GM13977 (cell line): ENCODE measurements at regions not wholly inside any gene's neighbourhood (a gene's known extent, or its start where the extent isn't known, plus 50 kb on each side); places are given as distances from the start of the nearest gene placed in this dataset.

Experiments
- DNase-seq: peaks from one replicate; pipeline ENCODE4 v3.0.0; 2012; ENCODE audit warnings: low spot score
- CTCF ChIP-seq: IDR thresholded peaks from 2 replicates; pipeline ENCODE4 v1.5.1; 2012; ENCODE audit warnings: mild to moderate bottlenecking, control low read depth; ENCODE audit not compliant: insufficient read depth; ENCODE audit errors: extremely low read depth, missing control alignments
- in situ Hi-C: fragments of 300-500 bp; cut with MboI; formaldehyde crosslinking; loops from one replicate; pipeline ENCODE4 v1.12.0; 2022; ENCODE audit warnings: low sequenced_read_pairs, low pct_unique_long_range_greater_than_20kb, mixed read lengths, inconsistent platforms; ENCODE audit not compliant: unreplicated experiment

DNA sequence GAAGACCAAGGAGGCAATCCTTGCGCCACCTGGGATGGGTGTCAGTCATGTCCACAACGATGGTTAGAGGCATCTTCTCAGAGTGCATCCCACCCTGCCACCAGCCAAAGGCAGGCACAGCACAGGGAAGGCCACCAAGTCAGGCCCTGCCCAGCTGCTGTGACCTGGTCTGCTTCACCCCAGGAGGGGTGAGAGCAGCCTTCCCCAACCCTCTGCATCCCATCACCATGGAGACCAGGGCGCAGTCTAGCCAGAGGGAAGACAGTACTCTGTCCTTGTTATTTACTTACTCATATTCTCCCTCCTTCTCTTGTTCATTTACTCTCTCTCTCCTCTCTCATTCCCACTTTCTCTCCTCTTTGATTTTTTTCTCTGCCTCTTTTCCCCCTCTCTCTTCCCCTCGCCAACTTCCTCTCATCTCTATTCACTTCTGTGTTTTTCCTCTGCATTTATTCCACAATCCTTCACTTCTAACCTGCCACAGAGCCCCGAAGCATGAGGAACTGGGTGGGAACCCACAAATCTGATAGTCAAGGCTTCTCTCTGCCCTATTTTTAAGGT lies 749.4 kb downstream of the UQCRFS1 start:
- no peak for DNase-seq
- in situ Hi-C loops = no loop called here
- TF ChIP-seq CTCF = no peak

DNA sequence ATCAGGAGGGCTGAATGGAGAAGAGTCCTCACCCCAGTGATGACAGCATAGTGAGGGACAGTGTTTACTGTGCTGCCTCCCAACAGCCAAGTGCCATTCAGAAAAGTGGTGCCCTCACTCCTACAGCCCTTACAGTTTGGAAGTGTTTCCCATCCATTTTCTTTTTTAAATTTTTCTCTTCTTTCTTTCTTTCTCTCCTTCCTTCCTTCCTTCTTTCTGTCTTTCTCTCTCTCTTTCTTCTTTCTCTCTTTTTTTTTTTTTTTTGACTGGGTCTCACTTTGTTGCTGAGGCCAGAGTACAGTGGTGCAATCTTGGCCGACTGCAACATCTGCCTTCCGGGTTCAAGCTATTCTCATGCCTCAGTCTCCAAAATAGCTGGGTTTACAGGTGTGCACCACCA lies 755.3 kb downstream of the UQCRFS1 start:
- in situ Hi-C loops = no loop called here
- DNase-seq = no peak
- no peak for TF ChIP-seq CTCF

GRCh38 chr19:28456708-28457320 lies 756.1 kb downstream of the UQCRFS1 start:
- TF ChIP-seq CTCF = no peak
- in situ Hi-C loops = no loop called here
- no peak for DNase-seq

DNA sequence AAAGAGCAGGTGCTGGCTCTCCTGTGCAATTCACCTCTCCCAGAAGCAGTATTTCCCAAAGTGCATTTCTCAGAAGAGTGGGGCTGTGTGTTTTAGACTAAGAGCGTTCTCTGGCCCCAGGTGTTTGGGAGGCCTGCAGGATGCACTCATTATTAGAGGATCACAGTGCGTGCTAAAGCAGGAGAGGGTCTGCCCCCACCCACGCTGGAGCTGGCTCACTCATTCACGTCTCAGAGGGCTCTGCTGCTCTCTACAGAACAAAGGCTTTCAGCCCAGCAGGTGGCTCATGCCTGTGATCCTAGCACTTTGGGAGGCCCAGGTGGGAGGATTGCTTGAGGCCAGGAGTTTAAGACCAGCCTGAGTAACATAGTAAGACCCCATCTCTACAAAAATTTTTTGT lies 756.7 kb downstream of the UQCRFS1 start:
- no peak for DNase-seq
- TF ChIP-seq CTCF = no peak
- in situ Hi-C loops = no loop called here

DNA sequence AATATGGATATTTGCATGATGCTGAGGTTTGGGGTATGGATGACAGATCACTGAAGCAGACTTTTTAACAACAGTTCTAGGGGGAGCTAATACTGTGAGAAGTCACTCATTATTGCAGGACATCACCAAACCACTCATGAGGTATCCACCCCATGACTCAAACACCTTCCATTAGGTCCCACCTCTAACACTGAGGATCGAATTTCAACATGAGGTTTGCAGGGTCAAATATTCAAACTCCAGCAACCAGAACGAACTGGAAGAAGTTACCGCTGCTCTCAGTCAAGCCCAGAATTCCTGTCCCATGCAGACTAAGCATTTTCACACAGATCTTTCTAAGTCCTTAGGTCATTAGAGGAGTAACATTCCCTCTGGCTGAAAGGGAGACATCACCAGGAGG lies 758.9 kb downstream of the UQCRFS1 start:
- TF ChIP-seq CTCF = no peak
- in situ Hi-C loops = no loop called here

DNA sequence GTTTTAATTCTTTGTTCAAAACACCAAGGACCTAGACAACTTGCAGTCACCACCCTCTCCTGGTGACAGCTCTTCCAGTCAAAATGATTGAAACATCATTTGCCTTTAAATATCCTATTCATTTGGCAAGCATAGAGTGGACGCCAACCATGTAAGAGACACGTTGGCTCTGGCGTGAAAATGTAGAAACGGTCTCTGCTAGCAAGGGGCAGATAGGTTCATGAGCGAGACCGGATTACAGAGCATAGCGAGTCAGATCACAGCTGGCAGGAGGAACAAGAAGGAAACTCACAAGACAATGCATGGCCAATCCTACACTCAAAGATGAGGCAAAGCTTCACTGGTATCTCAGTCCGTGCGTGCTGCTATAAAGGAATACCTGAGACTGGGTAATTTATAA lies 759.5 kb downstream of the UQCRFS1 start:
- DNase-seq = no peak
- no peak for TF ChIP-seq CTCF
- in situ Hi-C loops = no loop called here

More for the DNA sequence above, 758.9 kb downstream of the UQCRFS1 start:
- no peak for DNase-seq
